ENCODE measurements at regions not wholly inside any gene's neighbourhood (a gene's known extent, or its start where the extent isn't known, plus 50 kb on each side); places are given as distances from the start of the nearest gene placed in this dataset.

DNA sequence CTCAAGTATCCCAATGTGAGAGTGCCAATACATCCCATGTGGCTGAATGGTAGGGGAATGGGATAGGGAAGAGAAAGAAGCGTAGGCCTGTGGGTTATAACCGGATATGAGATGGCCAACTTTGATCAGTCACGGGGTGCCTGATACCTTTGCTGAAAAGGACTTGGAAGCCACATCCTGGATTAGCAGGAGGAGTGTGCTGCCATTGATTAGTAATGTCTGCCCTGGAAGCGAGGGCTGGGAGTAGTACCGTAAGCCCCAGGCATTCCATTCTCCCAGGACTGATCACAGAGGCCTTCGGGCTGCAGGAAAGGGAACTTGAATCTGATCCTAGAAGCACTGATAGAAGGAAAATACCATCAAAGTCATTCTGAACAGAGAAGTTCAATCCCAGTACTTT is 218.5 kb downstream of the TFCP2L1 start:
- no peak for TF ChIP-seq GATA3 (IDR thresholded peaks at IDR 0.05; ENCODE audit: low read depth, low read length)
- TF ChIP-seq GATA2 (IDR thresholded peaks at IDR 0.05; ENCODE audit: low read depth, low read length) = no peak

All from SH-SY5Y (cell line).